Activated naive CD4-positive, alpha-beta T cell treated with anti-CD3 and anti-CD28 coated beads for 36 hours (primary cell): ENCODE measurements at regions not wholly inside any gene's neighbourhood (a gene's known extent, or its start where the extent isn't known, plus 50 kb on each side); places are given as distances from the start of the nearest gene placed in this dataset.
"Not testable (repeated sequence)": the region's sequence is repeated elsewhere in the genome, so short reads cannot be mapped to it uniquely, and the experiment has no call there.

Experiments used
- CTCF ChIA-PET: fragments of 350-600 bp; sonication (Branson Sonifier 250); formaldehyde crosslinking; loops from one replicate; lab custom pipeline; 2021; ENCODE audit warnings: antibody characterized with exemption; lab: Charles Lee
- DNase-seq: peaks from one replicate; pipeline ENCODE4 v3.0.0-alpha.2; 2020
- H3K27ac Mint-ChIP-seq: one replicate; pipeline ENCODE4 v1.8.0; 2021; ENCODE audit warnings: mild to moderate bottlenecking, mixed read lengths
- H3K27me3 Mint-ChIP-seq: one replicate; pipeline ENCODE4 v1.8.0; 2021; ENCODE audit warnings: low read depth, mixed read lengths
- H3K36me3 Mint-ChIP-seq: one replicate; pipeline ENCODE4 v1.8.0; 2021; ENCODE audit warnings: low read depth, mixed read lengths
- H3K4me1 Mint-ChIP-seq: one replicate; pipeline ENCODE4 v1.8.0; 2021; ENCODE audit warnings: low read depth, mixed read lengths
- H3K4me3 Mint-ChIP-seq: one replicate; pipeline ENCODE4 v1.8.0; 2021; ENCODE audit warnings: mild to moderate bottlenecking, moderate library complexity, mixed read lengths
- H3K9me3 Mint-ChIP-seq: one replicate; pipeline ENCODE4 v1.8.0; 2021; ENCODE audit warnings: mixed read lengths
- intact Hi-C: fragments of 100-400 bp; cut with micrococcal nuclease; formaldehyde crosslinking; loops from one replicate; pipeline ENCODE4 v1.15.1; 2023

DNA sequence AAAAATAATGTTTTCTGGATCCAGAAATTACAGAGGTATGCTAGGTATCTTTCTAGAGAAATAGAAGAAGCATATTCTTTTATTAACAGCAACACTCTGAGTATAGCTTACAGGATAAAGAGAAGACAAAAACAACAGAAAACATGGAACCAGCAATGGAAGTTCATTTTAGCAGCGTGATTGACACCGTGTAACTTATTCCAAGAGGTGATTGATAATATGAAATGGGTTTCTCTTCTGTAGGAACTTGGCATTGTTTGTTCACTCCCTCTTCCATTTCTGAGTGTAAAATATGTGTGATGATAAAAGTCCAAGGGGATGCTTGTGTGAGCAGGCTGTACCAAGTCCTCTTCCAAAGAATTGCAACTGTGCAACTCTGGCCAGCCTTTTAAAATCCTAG, 303.0 kb downstream of the COL12A1 start:
- H3K9me3 Mint-ChIP-seq = peaks cover 18% of the 10 kb centered on the region

DNA sequence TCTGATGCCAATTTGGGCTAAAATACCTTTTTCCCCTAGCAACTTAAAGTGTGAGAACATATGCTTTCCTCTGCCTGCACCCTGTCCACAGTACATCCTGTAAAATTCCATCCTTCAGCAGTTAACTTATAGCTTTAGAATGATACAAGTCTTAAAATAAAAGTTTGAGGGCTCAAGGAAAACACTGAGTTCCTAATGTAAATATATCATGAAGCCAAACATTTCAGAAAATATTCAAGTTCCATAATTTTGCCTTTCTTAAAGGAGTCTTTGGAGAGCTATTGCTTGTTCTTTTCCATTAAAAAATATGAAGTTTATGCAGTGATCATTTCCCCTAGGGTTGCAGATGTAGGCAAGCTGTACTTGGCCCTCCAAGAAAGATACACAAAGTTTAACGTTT, 303.8 kb downstream of the COL12A1 start:
- Mint-ChIP-seq H3K9me3 (peaks cover 20% of the 10 kb centered on the region), H3K27me3 (no peaks in the 10 kb centered on the region), H3K4me3 (no peak overlapping the region), H3K27ac (no peak overlapping the region), H3K36me3 (no peaks in the 10 kb centered on the region), H3K4me1 (no peaks in the 10 kb centered on the region)
- intact Hi-C loops = no loop called here
- DNase-seq = no peak
- CTCF ChIA-PET = interaction anchor here (0.9 kb wide), 1 partner anchor 24 kb away, joined by 3 read pairs; no protein-coding TSS in a partner anchor

More for the DNA sequence above, 303.0 kb downstream of the COL12A1 start:
- H3K36me3 Mint-ChIP-seq = no peaks in the 10 kb centered on the region
- DNase-seq = no peak
- no peaks in the 10 kb centered on the region for H3K4me1 Mint-ChIP-seq
- intact Hi-C loops = no loop called here
- H3K4me3 Mint-ChIP-seq = no peak overlapping the region
- no peaks in the 10 kb centered on the region for H3K27me3 Mint-ChIP-seq
- no peak overlapping the region for H3K27ac Mint-ChIP-seq
- CTCF ChIA-PET = no interaction called here

DNA sequence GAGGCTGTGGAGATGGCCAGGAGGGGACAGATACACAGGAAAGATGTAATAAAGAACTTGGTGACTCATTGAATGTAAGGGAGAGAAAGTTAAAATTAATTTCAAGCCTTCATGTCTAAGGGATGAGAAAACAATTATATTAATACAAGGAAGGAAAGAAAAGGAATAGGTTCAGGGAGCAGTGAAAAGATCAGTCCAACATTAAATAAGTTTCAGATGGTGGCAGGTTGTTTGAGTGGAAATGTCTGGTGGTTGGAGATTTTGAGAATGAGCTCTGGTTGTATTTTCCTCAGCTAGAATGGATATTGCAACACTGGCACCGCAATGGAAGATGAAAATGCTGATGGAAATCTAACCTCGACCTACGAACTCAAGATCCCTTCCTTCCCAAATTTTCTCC, 304.3 kb downstream of the COL12A1 start:
- CTCF ChIA-PET = interaction anchor here (0.9 kb wide), 1 partner anchor 24 kb away, joined by 3 read pairs; no protein-coding TSS in a partner anchor
- no peak for DNase-seq
- H3K4me1 Mint-ChIP-seq = no peaks in the 10 kb centered on the region
- no peaks in the 10 kb centered on the region for H3K36me3 Mint-ChIP-seq
- no peak overlapping the region for H3K27ac Mint-ChIP-seq
- no peak overlapping the region for H3K4me3 Mint-ChIP-seq
- intact Hi-C loops = no loop called here
- H3K9me3 Mint-ChIP-seq = peaks cover 15% of the 10 kb centered on the region
- H3K27me3 Mint-ChIP-seq = no peaks in the 10 kb centered on the region

DNA sequence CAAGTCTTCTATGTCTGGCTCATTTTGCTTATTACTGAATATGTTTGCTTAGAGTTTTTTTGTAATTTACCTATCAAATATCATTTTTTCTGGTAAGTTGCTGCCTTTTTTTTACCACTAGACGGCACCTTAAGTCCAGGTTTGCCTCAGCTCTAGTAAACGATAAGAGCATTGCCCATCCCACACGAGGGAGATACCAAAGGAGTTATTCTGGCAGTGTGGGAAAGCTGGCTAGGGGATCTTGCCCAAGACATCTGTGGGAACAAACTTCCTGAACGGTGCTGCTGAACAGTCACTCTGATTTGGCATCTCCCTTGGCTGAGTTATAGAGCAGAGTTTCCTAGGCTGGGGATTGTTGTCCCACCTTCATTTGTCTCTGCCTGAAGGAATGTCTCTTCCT, 306.4 kb downstream of the COL12A1 start:
- intact Hi-C loops = no loop called here
- H3K4me1 Mint-ChIP-seq = no peaks in the 10 kb centered on the region
- H3K27me3 Mint-ChIP-seq = no peaks in the 10 kb centered on the region
- no peaks in the 10 kb centered on the region for H3K36me3 Mint-ChIP-seq
- H3K4me3 Mint-ChIP-seq = no peak overlapping the region
- H3K9me3 Mint-ChIP-seq = peaks cover 9% of the 10 kb centered on the region
- DNase-seq = no peak
- CTCF ChIA-PET = no interaction called here
- no peak overlapping the region for H3K27ac Mint-ChIP-seq

DNA sequence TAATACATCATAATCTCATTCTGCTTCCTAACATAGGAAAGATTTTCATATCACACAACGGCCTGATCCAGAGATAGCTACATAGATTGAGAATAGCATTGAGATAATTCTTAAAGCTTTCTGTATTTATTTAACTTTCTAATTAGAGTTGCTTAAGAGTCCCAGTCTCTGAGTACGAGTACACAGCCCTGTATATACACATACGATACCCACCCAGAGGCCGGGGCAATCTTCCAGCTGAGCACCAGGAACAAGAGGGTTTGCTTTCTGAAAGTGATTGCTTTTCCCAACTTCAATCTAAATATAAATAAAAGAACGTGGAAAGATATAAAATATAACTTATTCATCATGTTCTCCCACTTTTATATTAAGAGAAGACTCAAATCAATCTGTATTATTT, 313.8 kb downstream of the COL12A1 start:
- Mint-ChIP-seq H3K27me3 (no peaks in the 10 kb centered on the region), H3K36me3 (no peaks in the 10 kb centered on the region), H3K4me1 (no peaks in the 10 kb centered on the region), H3K27ac (no peak overlapping the region), H3K4me3 (no peak overlapping the region), H3K9me3 (no peaks in the 10 kb centered on the region)
- no peak for DNase-seq
- CTCF ChIA-PET = no interaction called here
- intact Hi-C loops = no loop called here

- Mint-ChIP-seq H3K4me3 (no peak overlapping the region), H3K27me3 (no peaks in the 10 kb centered on the region), H3K4me1 (no peaks in the 10 kb centered on the region), H3K36me3 (no peaks in the 10 kb centered on the region), H3K9me3 (peaks cover 2% of the 10 kb centered on the region), H3K27ac (no peak overlapping the region)
- intact Hi-C loops = no loop called here
- DNase-seq = no peak
- CTCF ChIA-PET = no interaction called here
These were observed 314.5 kb downstream of the COL12A1 start for GRCh38 chr6:74891349-74891831.

- Mint-ChIP-seq H3K9me3 (peaks cover 8% of the 10 kb centered on the region), H3K4me3 (no peak overlapping the region), H3K4me1 (no peaks in the 10 kb centered on the region), H3K27ac (no peak overlapping the region), H3K36me3 (no peaks in the 10 kb centered on the region), H3K27me3 (no peaks in the 10 kb centered on the region)
- no peak for DNase-seq
- CTCF ChIA-PET = interaction anchor here (1.4 kb wide), 1 partner anchor 314 kb away, joined by 3 read pairs; no protein-coding TSS in a partner anchor
- intact Hi-C loops = no loop called here
These were observed 316.2 kb downstream of the COL12A1 start for GRCh38 chr6:74889635-74890034.

DNA sequence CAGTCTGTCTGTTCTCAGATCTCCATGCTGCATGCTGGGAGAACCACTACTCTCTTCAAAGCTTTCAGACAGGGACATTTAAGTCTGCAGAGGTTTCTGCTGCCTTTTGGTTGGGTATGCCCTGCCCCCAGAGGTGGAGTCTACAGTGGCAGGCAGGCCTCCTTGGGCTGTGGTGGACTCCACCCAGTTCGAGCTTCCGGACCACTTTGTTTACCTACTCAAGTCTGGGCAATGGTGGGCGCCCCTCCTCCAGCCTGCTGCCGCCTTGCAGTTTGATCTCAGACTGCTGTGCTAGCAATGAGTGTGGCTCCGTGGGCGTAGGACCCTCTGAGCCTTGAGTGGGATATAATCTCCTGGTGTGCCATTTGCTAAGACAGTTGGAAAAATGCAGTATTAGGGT, 317.1 kb downstream of the COL12A1 start:
- H3K4me1 Mint-ChIP-seq, H3K4me3 Mint-ChIP-seq, H3K36me3 Mint-ChIP-seq, DNase-seq, H3K27me3 Mint-ChIP-seq, intact Hi-C loops, H3K27ac Mint-ChIP-seq: not testable (repeated sequence)
- CTCF ChIA-PET = interaction anchor here (1.4 kb wide), 1 partner anchor 315 kb away, joined by 3 read pairs; no protein-coding TSS in a partner anchor
- peaks cover 11% of the 10 kb centered on the region for H3K9me3 Mint-ChIP-seq

- H3K9me3 Mint-ChIP-seq = peaks cover 7% of the 10 kb centered on the region
- CTCF ChIA-PET = no interaction called here
- intact Hi-C loops = no loop called here
- H3K27me3 Mint-ChIP-seq = no peaks in the 10 kb centered on the region
- no peaks in the 10 kb centered on the region for H3K36me3 Mint-ChIP-seq
- no peak overlapping the region for H3K4me3 Mint-ChIP-seq
- H3K27ac Mint-ChIP-seq = no peak overlapping the region
- no peak for DNase-seq
- H3K4me1 Mint-ChIP-seq = no peaks in the 10 kb centered on the region
These were observed 325.9 kb downstream of the COL12A1 start for GRCh38 chr6:74879976-74880375.

GRCh38 chr6:74879234-74879633, 326.6 kb downstream of the COL12A1 start:
- no peak for DNase-seq
- no peaks in the 10 kb centered on the region for H3K4me1 Mint-ChIP-seq
- no peaks in the 10 kb centered on the region for H3K27me3 Mint-ChIP-seq
- CTCF ChIA-PET = no interaction called here
- no peaks in the 10 kb centered on the region for H3K36me3 Mint-ChIP-seq
- H3K9me3 Mint-ChIP-seq = peaks cover 3% of the 10 kb centered on the region
- intact Hi-C loops = no loop called here
- H3K27ac Mint-ChIP-seq = no peak overlapping the region
- no peak overlapping the region for H3K4me3 Mint-ChIP-seq

- intact Hi-C loops = no loop called here
- DNase-seq = no peak
- no peak overlapping the region for H3K4me3 Mint-ChIP-seq
- no peak overlapping the region for H3K27ac Mint-ChIP-seq
- CTCF ChIA-PET = no interaction called here
- no peaks in the 10 kb centered on the region for H3K36me3 Mint-ChIP-seq
- H3K27me3 Mint-ChIP-seq = no peaks in the 10 kb centered on the region
- no peaks in the 10 kb centered on the region for H3K4me1 Mint-ChIP-seq
- peaks cover 4% of the 10 kb centered on the region for H3K9me3 Mint-ChIP-seq
These were observed 330.7 kb downstream of the COL12A1 start for GRCh38 chr6:74875193-74875592.

DNA sequence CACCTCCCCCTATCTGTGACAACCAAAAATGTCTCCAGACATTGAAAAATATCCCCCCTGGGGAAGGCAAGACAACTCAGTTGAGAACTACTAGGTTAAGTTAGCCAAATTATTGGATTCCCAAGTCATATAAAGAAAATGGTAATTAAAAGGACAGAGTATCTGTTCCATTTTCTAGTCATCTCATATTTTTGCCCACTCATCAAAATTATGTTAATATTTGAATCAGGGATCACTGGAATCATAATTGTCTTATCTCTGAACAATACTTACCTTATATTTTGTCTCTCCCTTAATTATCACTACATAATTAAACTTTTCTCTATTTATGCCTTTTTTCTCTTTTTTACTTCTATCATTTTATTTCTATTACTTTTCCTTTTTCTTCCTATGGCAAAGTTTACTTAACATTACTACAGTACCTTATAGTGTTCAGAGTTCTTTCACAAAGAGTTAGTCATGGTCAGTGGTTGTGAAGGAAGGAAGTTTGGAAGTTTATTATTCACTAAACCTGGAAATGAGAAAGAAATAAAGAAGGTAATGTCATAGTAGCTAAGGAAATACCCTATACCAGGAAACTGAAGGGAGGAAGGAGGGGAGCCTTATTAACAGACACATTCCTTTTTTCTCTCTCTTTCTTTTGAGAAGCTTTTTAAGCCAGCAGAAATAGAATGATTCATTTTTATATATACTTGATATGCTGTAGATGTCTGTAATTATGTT, 332.9 kb downstream of the COL12A1 start:
- intact Hi-C loops = no loop called here
- Mint-ChIP-seq H3K9me3 (peaks cover 4% of the 10 kb centered on the region), H3K36me3 (no peaks in the 10 kb centered on the region), H3K4me3 (no peak overlapping the region), H3K4me1 (no peaks in the 10 kb centered on the region), H3K27ac (no peak overlapping the region), H3K27me3 (no peaks in the 10 kb centered on the region)
- DNase-seq = no peak
- CTCF ChIA-PET = no interaction called here

DNA sequence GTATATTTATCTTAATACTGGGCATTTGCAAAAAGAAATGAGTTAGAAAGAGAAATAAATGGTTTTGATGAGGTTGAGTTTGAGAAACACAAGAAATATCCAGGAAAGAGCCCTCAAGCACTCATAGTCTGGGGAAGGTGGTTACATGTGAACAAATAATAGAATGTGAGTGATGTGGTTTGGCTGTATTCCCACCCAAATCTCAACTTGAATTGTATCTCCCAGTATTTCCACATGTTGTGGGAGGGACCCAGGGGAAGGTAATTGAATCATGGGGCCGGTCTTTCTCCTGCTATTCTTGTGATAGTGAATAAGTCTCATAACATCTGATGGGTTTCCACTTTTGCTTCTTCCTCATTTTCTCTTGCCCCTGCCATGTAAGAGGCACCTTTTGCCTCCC, 334.1 kb downstream of the COL12A1 start:
- no peaks in the 10 kb centered on the region for H3K27me3 Mint-ChIP-seq
- no peak for DNase-seq
- intact Hi-C loops = no loop called here
- H3K4me3 Mint-ChIP-seq = no peak overlapping the region
- CTCF ChIA-PET = no interaction called here
- H3K4me1 Mint-ChIP-seq = no peaks in the 10 kb centered on the region
- H3K27ac Mint-ChIP-seq = no peak overlapping the region
- H3K9me3 Mint-ChIP-seq = peaks cover 4% of the 10 kb centered on the region
- no peaks in the 10 kb centered on the region for H3K36me3 Mint-ChIP-seq
